Esophagus muscularis mucosa (tissue), 4 donors: ENCODE measurements at regions not wholly inside any gene's neighbourhood (a gene's known extent, or its start where the extent isn't known, plus 50 kb on each side); places are given as distances from the start of the nearest gene placed in this dataset.

Experiments used
- DNase-seq: peaks from one replicate; pipeline ENCODE4 v3.0.0-alpha.2; 2017; ENCODE audit errors: extremely low spot score
- H3K27ac ChIP-seq, 4 donors: fragments of 200-600 bp; sonication (generic); replicated peaks in 1 of 4; 1 replicate in 3 of 4; 2 replicates in 1 of 4; pipeline ENCODE4 v1.5.1; 2016 to 2019; ENCODE audit warnings: mild to moderate bottlenecking in 1 of 4
- H3K27me3 ChIP-seq, 4 donors: fragments of 200-600 bp; sonication (generic); one replicate each; pipeline versions ENCODE4 v1.5.1 to v1.6.0; 2016 to 2019
- H3K36me3 ChIP-seq, 4 donors: fragments of 200-600 bp; sonication (generic); one replicate each; pipeline ENCODE4 v1.5.1; 2016 to 2019
- H3K4me1 ChIP-seq, 4 donors: fragments of 200-600 bp; sonication (generic); one replicate each; pipeline ENCODE4 v1.5.1; 2016 to 2019
- H3K4me3 ChIP-seq, 4 donors: fragments of 200-600 bp; sonication (generic); 1 replicate in 2 of 4; 2 replicates in 2 of 4; pipeline ENCODE4 v1.5.1; 2016 to 2019; ENCODE audit warnings: mild to moderate bottlenecking in 4 of 4, moderate library complexity in 1 of 4
- H3K9me3 ChIP-seq, 4 donors: fragments of 200-600 bp; sonication (generic); 1 replicate in 3 of 4; 2 replicates in 1 of 4; pipeline ENCODE4 v1.5.1; 2016 to 2019
- EP300 ChIP-seq: sonication (generic); formaldehyde crosslinking; IDR thresholded peaks from one replicate; pipeline ENCODE4 v1.6.1; 2017; ENCODE audit warnings: antibody characterized with exemption
- POLR2A ChIP-seq: fragments of 450-650 bp; IDR thresholded peaks from one replicate; pipeline ENCODE4 v1.6.1; 2017; ENCODE audit warnings: antibody characterized with exemption, moderate library complexity, mild to moderate bottlenecking, low read depth
- POLR2AphosphoS5 ChIP-seq, 2 donors: sonication (generic); formaldehyde crosslinking; IDR thresholded peaks; one replicate each; pipeline ENCODE4 v1.6.1; 2017; ENCODE audit warnings: antibody characterized with exemption in 2 of 2
- WGBS: methylation state at CpG from one replicate; pipeline ENCODE4 v1.1.5; 2018; 5-methylcytosine and 5-hydroxymethylcytosine counted together
- intact Hi-C: fragments of 100-400 bp; cut with DNase I; formaldehyde crosslinking; loops from one replicate; pipeline ENCODE4 v1.15.1; 2023
- TF ChIP-seq, protein P1 (sequence below), 3 experiments: fragments of 200-600 bp in 2 of 3; fragments of 450-650 bp in 1 of 3; sonication (generic) in 2 of 3; IDR thresholded peaks; one replicate each; pipeline ENCODE4 v1.5.1; 2017 to 2019; ENCODE audit warnings: antibody characterized with exemption in 3 of 3, mild to moderate bottlenecking in 2 of 3, moderate library complexity in 1 of 3

- Histone ChIP-seq H3K27me3 (no peaks in the 10 kb centered on the region), H3K4me3 (no peak overlapping the region), H3K36me3 (no peaks in the 10 kb centered on the region), H3K9me3 (no peaks in the 10 kb centered on the region), H3K27ac (no peak overlapping the region), H3K4me1 (no peaks in the 10 kb centered on the region)
- DNase-seq: peak; percentile 26
- intact Hi-C loops: no loop called here
- TF ChIP-seq POLR2A (no peak), POLR2AphosphoS5 (IDR thresholded peaks at IDR 0.05) (no peak), EP300 (no peak)
- TF ChIP-seq, protein P1, sequence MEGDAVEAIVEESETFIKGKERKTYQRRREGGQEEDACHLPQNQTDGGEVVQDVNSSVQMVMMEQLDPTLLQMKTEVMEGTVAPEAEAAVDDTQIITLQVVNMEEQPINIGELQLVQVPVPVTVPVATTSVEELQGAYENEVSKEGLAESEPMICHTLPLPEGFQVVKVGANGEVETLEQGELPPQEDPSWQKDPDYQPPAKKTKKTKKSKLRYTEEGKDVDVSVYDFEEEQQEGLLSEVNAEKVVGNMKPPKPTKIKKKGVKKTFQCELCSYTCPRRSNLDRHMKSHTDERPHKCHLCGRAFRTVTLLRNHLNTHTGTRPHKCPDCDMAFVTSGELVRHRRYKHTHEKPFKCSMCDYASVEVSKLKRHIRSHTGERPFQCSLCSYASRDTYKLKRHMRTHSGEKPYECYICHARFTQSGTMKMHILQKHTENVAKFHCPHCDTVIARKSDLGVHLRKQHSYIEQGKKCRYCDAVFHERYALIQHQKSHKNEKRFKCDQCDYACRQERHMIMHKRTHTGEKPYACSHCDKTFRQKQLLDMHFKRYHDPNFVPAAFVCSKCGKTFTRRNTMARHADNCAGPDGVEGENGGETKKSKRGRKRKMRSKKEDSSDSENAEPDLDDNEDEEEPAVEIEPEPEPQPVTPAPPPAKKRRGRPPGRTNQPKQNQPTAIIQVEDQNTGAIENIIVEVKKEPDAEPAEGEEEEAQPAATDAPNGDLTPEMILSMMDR (IDR thresholded peaks at IDR 0.05): no peak
- WGBS: 87% methylated on average over 4 of the region's 4 CpGs
Observed at GRCh38 chr5:143614831-143615230, 197.1 kb upstream of the HMHB1 start.

DNA sequence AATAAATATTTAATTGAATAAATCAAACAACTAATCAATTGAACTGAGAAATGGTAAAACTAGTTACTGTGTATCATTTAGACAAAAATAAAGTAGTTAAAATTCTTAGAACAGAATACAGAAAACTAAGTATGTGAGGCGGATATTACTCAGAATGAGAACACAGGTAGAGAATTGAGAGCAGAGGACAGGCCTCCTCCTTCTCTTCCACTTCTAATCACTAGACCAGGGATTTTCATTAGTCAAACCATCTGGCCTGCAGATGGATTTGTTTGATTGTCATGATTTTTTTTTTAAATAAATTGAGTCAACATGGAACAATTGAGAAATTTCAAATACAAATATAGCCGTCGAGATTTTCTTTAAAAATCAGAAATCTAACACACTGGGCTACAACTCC, 198.6 kb upstream of the HMHB1 start:
- intact Hi-C loops: no loop called here
- Histone ChIP-seq H3K36me3 (no peaks in the 10 kb centered on the region), H3K4me3 (no peak overlapping the region), H3K27ac (no peak overlapping the region), H3K9me3 (no peaks in the 10 kb centered on the region), H3K27me3 (no peaks in the 10 kb centered on the region), H3K4me1 (no peaks in the 10 kb centered on the region)
- 98% methylated on average over 3 of the region's 3 CpGs for WGBS
- DNase-seq: no peak
- TF ChIP-seq, protein P1 (IDR thresholded peaks at IDR 0.05): no peak
- no peak for TF ChIP-seq POLR2A
- TF ChIP-seq POLR2AphosphoS5 (IDR thresholded peaks at IDR 0.05): no peak
- TF ChIP-seq EP300: no peak

GRCh38 chr5:143610946-143611345, 201.0 kb upstream of the HMHB1 start:
- intact Hi-C loops: no loop called here
- WGBS: 95% methylated on average over 1 of the region's 1 CpG

GRCh38 chr5:143606043-143606752, 202.7 kb upstream of the NR3C1 start:
- Histone ChIP-seq H3K9me3 (no peaks in the 10 kb centered on the region), H3K36me3 (no peaks in the 10 kb centered on the region), H3K4me3 (no peak overlapping the region), H3K4me1 (peaks cover 0 to 5% (median 0%) of the 10 kb centered on the region in 4 donors), H3K27me3 (no peaks in the 10 kb centered on the region), H3K27ac (no peak overlapping the region)
- WGBS: 53% methylated on average over 5 of the region's 5 CpGs
- TF ChIP-seq, protein P1 (IDR thresholded peaks at IDR 0.05): no peak
- no peak for TF ChIP-seq POLR2A
- no peak for TF ChIP-seq EP300
- no peak for TF ChIP-seq POLR2AphosphoS5 (IDR thresholded peaks at IDR 0.05)
- DNase-seq: peak; percentile 24
- intact Hi-C loops: no loop called here

More at GRCh38 chr5:143610946-143611345, 201.0 kb upstream of the HMHB1 start:
- Histone ChIP-seq H3K27ac (no peak overlapping the region), H3K9me3 (no peaks in the 10 kb centered on the region), H3K4me1 (no peaks in the 10 kb centered on the region), H3K4me3 (no peak overlapping the region), H3K27me3 (no peaks in the 10 kb centered on the region), H3K36me3 (no peaks in the 10 kb centered on the region)
- DNase-seq: no peak
- TF ChIP-seq POLR2A (no peak), EP300 (no peak), POLR2AphosphoS5 (IDR thresholded peaks at IDR 0.05) (no peak)
- TF ChIP-seq, protein P1 (IDR thresholded peaks at IDR 0.05): no peak
